ENCODE measurements at regions not wholly inside any gene's neighbourhood (a gene's known extent, or its start where the extent isn't known, plus 50 kb on each side); places are given as distances from the start of the nearest gene placed in this dataset.

DNA sequence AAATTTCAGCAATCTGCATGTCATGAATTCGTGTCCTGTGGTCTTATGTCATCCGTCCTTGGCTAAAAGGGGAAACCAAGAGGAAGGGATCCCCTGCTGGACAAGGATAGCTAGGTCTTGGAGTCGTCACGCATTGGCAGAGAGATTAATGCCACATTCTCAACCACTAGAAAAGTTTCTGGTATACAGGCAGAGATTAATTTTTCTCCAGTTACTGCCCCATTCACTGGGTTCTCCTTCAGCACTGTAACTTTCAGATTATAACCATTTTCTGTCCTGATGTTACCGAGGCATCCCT lies 1060.6 kb upstream of the AUTS2 start:
- Histone ChIP-seq H3K4me1 (ENCODE audit: insufficient read depth, low read length) (no peaks in the 10 kb centered on the region), H2AFZ (ENCODE audit: low read depth, low read length) (no peak overlapping the region), H3K27me3 (ENCODE audit: insufficient read depth, low read length) (no peaks in the 10 kb centered on the region), H3K9me3 (ENCODE audit: insufficient read depth, low read depth, low read length) (no peaks in the 10 kb centered on the region), H3K4me2 (ENCODE audit: low read length) (no peak overlapping the region), H3K4me3 (ENCODE audit: insufficient read depth, low read depth, low read length) (no peak overlapping the region), H3K79me2 (ENCODE audit: insufficient read depth, low read length) (no peaks in the 10 kb centered on the region), H3K9ac (ENCODE audit: low read length) (no peak overlapping the region), H3K36me3 (ENCODE audit: insufficient read depth, low read length) (no peaks in the 10 kb centered on the region), H4K20me1 (ENCODE audit: insufficient read depth, low read length) (no peaks in the 10 kb centered on the region), H3K27ac (ENCODE audit: low read depth, low read length) (no peak overlapping the region)
- no peaks in the 10 kb centered on the region for H3K27me3 Mint-ChIP-seq (ENCODE audit: low read depth, unreplicated experiment)
- FAIRE-seq (no peak), DNase-seq (ENCODE audit: low read depth) (no peak)
- no peaks in the 10 kb centered on the region for H3K36me3 Mint-ChIP-seq (ENCODE audit: low read depth, unreplicated experiment)
- H3K9me3 Mint-ChIP-seq (ENCODE audit: unreplicated experiment) = peaks cover 7% of the 10 kb centered on the region
- H3K27ac Mint-ChIP-seq (ENCODE audit: unreplicated experiment) = no peak overlapping the region
- H3K4me1 Mint-ChIP-seq (ENCODE audit: low read depth, unreplicated experiment) = no peaks in the 10 kb centered on the region
- H3K4me3 Mint-ChIP-seq (ENCODE audit: unreplicated experiment) = no peak overlapping the region
- no peak for TF ChIP-seq EZH2 (IDR thresholded peaks at IDR 0.05; ENCODE audit: insufficient read depth, low read length)

DNA sequence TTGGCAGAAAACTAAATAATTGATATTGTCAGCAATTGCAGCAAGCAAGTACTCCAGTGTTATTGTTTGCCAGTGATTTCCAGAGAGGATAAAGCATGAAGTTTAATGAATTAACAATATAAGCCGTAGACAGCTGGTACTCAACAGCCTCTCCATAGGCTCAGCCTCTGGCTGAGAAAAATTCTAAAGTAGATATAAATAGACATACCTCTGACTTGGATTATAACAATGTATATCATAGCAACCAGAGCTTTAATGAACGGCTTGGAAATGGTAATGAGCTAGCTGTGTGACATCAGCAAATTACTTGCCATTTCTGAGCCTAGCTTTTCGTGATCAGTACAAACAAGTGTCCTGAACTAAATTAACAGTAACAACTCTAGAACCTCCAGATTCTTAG lies 1055.4 kb upstream of the AUTS2 start:
- no peaks in the 10 kb centered on the region for H3K27me3 Mint-ChIP-seq (ENCODE audit: low read depth, unreplicated experiment)
- no peaks in the 10 kb centered on the region for H3K9me3 ChIP-seq (ENCODE audit: insufficient read depth, low read depth, low read length)
- H3K36me3 ChIP-seq (ENCODE audit: insufficient read depth, low read length) = no peaks in the 10 kb centered on the region
- peaks cover 10% of the 10 kb centered on the region for H3K9me3 Mint-ChIP-seq (ENCODE audit: unreplicated experiment)
- H3K79me2 ChIP-seq (ENCODE audit: insufficient read depth, low read length) = no peaks in the 10 kb centered on the region
- H3K4me3 Mint-ChIP-seq (ENCODE audit: unreplicated experiment) = no peak overlapping the region
- FAIRE-seq (no peak), DNase-seq (ENCODE audit: low read depth) (no peak)
- no peak overlapping the region for H3K27ac Mint-ChIP-seq (ENCODE audit: unreplicated experiment)
- no peaks in the 10 kb centered on the region for H3K27me3 ChIP-seq (ENCODE audit: insufficient read depth, low read length)
- no peak overlapping the region for H3K4me3 ChIP-seq (ENCODE audit: insufficient read depth, low read depth, low read length)
- H3K4me2 ChIP-seq (ENCODE audit: low read length) = no peak overlapping the region
- H3K36me3 Mint-ChIP-seq (ENCODE audit: low read depth, unreplicated experiment) = no peaks in the 10 kb centered on the region
- no peak overlapping the region for H3K9ac ChIP-seq (ENCODE audit: low read length)
- TF ChIP-seq, protein P1, sequence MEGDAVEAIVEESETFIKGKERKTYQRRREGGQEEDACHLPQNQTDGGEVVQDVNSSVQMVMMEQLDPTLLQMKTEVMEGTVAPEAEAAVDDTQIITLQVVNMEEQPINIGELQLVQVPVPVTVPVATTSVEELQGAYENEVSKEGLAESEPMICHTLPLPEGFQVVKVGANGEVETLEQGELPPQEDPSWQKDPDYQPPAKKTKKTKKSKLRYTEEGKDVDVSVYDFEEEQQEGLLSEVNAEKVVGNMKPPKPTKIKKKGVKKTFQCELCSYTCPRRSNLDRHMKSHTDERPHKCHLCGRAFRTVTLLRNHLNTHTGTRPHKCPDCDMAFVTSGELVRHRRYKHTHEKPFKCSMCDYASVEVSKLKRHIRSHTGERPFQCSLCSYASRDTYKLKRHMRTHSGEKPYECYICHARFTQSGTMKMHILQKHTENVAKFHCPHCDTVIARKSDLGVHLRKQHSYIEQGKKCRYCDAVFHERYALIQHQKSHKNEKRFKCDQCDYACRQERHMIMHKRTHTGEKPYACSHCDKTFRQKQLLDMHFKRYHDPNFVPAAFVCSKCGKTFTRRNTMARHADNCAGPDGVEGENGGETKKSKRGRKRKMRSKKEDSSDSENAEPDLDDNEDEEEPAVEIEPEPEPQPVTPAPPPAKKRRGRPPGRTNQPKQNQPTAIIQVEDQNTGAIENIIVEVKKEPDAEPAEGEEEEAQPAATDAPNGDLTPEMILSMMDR (IDR thresholded peaks at IDR 0.05; ENCODE audit: insufficient read depth, low read depth, low read length) = no peak
- TF ChIP-seq EZH2 (IDR thresholded peaks at IDR 0.05; ENCODE audit: insufficient read depth, low read length) = no peak
- H3K4me1 Mint-ChIP-seq (ENCODE audit: low read depth, unreplicated experiment) = no peaks in the 10 kb centered on the region
- no peak overlapping the region for H3K27ac ChIP-seq (ENCODE audit: low read depth, low read length)
- no peak overlapping the region for H2AFZ ChIP-seq (ENCODE audit: low read depth, low read length)
- no peaks in the 10 kb centered on the region for H4K20me1 ChIP-seq (ENCODE audit: insufficient read depth, low read length)
- H3K4me1 ChIP-seq (ENCODE audit: insufficient read depth, low read length) = peaks cover 11% of the 10 kb centered on the region

GRCh38 chr7:68544851-68545250 lies 1053.4 kb upstream of the AUTS2 start:
- Histone ChIP-seq H3K4me1 (ENCODE audit: insufficient read depth, low read length) (peaks cover 12% of the 10 kb centered on the region), H3K27me3 (ENCODE audit: insufficient read depth, low read length) (no peaks in the 10 kb centered on the region), H4K20me1 (ENCODE audit: insufficient read depth, low read length) (no peaks in the 10 kb centered on the region), H3K9ac (ENCODE audit: low read length) (no peak overlapping the region), H2AFZ (ENCODE audit: low read depth, low read length) (no peak overlapping the region), H3K9me3 (ENCODE audit: insufficient read depth, low read depth, low read length) (no peaks in the 10 kb centered on the region), H3K27ac (ENCODE audit: low read depth, low read length) (no peak overlapping the region), H3K4me3 (ENCODE audit: insufficient read depth, low read depth, low read length) (no peak overlapping the region), H3K79me2 (ENCODE audit: insufficient read depth, low read length) (no peaks in the 10 kb centered on the region), H3K4me2 (ENCODE audit: low read length) (no peak overlapping the region), H3K36me3 (ENCODE audit: insufficient read depth, low read length) (no peaks in the 10 kb centered on the region)
- Mint-ChIP-seq H3K4me3 (ENCODE audit: unreplicated experiment) (no peak overlapping the region), H3K4me1 (ENCODE audit: low read depth, unreplicated experiment) (no peaks in the 10 kb centered on the region), H3K27me3 (ENCODE audit: low read depth, unreplicated experiment) (no peaks in the 10 kb centered on the region), H3K36me3 (ENCODE audit: low read depth, unreplicated experiment) (no peaks in the 10 kb centered on the region), H3K9me3 (ENCODE audit: unreplicated experiment) (peaks cover 10% of the 10 kb centered on the region), H3K27ac (ENCODE audit: unreplicated experiment) (no peak overlapping the region)
- no peak for TF ChIP-seq EZH2 (IDR thresholded peaks at IDR 0.05; ENCODE audit: insufficient read depth, low read length)
- TF ChIP-seq, protein P1 (IDR thresholded peaks at IDR 0.05; ENCODE audit: insufficient read depth, low read depth, low read length) = no peak
- no peak for DNase-seq (ENCODE audit: low read depth)
- no peak for FAIRE-seq

All from astrocyte (in vitro differentiated cells and primary cell).